Fibroblast of the aortic adventitia (primary cell): ENCODE measurements at regions not wholly inside any gene's neighbourhood (a gene's known extent, or its start where the extent isn't known, plus 50 kb on each side); places are given as distances from the start of the nearest gene placed in this dataset.

ENCODE experiments used
- DNase-seq: peaks from one replicate; pipeline ENCODE4 v3.0.0-alpha.2; 2010; ENCODE audit warnings: low read depth
- H3K4me3 ChIP-seq: 2 replicates; pipeline ENCODE4 v1.5.1; 2011; ENCODE audit warnings: low read depth, mild to moderate bottlenecking, control low read depth, low read length, moderate library complexity
- CTCF ChIP-seq: IDR thresholded peaks from 2 replicates; pipeline ENCODE4 v1.5.1; 2011; ENCODE audit warnings: mild to moderate bottlenecking, low read length, control low read depth, inconsistent platforms; ENCODE audit not compliant: insufficient read depth

GRCh38 chr22:22776121-22776520 is 111.5 kb upstream of the IGLL5 start:
- H3K4me3 ChIP-seq = no peak overlapping the region
- no peak for TF ChIP-seq CTCF
- no peak for DNase-seq

GRCh38 chr22:22779213-22779612 is 108.4 kb upstream of the IGLL5 start:
- no peak for DNase-seq
- TF ChIP-seq CTCF = no peak
- no peak overlapping the region for H3K4me3 ChIP-seq

GRCh38 chr22:22783575-22783974 is 104.0 kb upstream of the IGLL5 start:
- DNase-seq = no peak
- no peak overlapping the region for H3K4me3 ChIP-seq
- no peak for TF ChIP-seq CTCF

GRCh38 chr22:22784249-22785039 is 103.2 kb upstream of the IGLL5 start:
- no peak overlapping the region for H3K4me3 ChIP-seq
- TF ChIP-seq CTCF = no peak
- DNase-seq = no peak

GRCh38 chr22:22785316-22786065 is 102.1 kb upstream of the IGLL5 start:
- no peak overlapping the region for H3K4me3 ChIP-seq
- DNase-seq = no peak
- no peak for TF ChIP-seq CTCF

GRCh38 chr22:22786301-22787115 is 101.1 kb upstream of the IGLL5 start:
- H3K4me3 ChIP-seq = no peak overlapping the region
- no peak for TF ChIP-seq CTCF
- no peak for DNase-seq
